ENCODE measurements at regions not wholly inside any gene's neighbourhood (a gene's known extent, or its start where the extent isn't known, plus 50 kb on each side); places are given as distances from the start of the nearest gene placed in this dataset.

- TF ChIP-seq, protein P1, sequence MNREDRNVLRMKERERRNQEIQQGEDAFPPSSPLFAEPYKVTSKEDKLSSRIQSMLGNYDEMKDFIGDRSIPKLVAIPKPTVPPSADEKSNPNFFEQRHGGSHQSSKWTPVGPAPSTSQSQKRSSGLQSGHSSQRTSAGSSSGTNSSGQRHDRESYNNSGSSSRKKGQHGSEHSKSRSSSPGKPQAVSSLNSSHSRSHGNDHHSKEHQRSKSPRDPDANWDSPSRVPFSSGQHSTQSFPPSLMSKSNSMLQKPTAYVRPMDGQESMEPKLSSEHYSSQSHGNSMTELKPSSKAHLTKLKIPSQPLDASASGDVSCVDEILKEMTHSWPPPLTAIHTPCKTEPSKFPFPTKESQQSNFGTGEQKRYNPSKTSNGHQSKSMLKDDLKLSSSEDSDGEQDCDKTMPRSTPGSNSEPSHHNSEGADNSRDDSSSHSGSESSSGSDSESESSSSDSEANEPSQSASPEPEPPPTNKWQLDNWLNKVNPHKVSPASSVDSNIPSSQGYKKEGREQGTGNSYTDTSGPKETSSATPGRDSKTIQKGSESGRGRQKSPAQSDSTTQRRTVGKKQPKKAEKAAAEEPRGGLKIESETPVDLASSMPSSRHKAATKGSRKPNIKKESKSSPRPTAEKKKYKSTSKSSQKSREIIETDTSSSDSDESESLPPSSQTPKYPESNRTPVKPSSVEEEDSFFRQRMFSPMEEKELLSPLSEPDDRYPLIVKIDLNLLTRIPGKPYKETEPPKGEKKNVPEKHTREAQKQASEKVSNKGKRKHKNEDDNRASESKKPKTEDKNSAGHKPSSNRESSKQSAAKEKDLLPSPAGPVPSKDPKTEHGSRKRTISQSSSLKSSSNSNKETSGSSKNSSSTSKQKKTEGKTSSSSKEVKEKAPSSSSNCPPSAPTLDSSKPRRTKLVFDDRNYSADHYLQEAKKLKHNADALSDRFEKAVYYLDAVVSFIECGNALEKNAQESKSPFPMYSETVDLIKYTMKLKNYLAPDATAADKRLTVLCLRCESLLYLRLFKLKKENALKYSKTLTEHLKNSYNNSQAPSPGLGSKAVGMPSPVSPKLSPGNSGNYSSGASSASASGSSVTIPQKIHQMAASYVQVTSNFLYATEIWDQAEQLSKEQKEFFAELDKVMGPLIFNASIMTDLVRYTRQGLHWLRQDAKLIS (CRISPR knock-in tag; IDR thresholded peaks at IDR 0.05; ENCODE audit: borderline replicate concordance) = no peak
Observed at GRCh38 chr12:62130402-62130801, 129.8 kb upstream of the USP15 start (continued).

DNA sequence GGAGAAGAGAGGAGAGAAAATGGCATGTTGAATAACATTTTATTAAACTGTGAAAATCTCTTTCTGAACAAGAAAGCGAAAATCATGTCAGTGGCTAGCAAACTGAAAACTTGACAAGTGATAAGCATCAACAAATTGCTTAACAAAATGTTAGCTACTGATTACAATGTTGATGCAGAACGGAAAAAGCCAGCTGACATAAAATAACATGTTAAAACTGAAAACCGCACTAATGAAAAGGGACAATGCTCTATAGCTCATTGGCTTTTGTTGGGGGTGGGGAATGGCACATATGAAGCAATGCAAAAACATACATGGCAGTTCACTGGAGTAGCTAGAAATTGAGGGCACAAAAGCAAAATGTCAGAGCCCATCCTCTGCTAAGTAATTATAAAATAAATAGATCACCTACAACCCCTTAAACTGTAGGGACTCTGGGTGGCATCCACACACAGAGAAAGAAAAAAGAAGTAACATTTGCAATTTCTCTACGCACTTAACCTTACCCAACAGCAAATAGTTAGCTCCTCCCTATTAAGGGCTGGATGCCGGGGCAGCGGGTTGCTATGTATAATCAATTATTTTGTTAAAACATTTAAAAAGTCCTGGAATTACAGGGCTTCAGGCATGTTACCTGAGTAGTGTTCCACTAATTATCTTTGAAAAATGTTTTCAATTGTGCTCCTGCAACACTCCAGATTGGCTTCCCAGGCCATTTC is 129.2 kb upstream of the USP15 start:
- peaks cover 2% of the 10 kb centered on the region for H3K4me1 Mint-ChIP-seq
- TF ChIP-seq ESRRA (CRISPR knock-in tag; IDR thresholded peaks at IDR 0.05; ENCODE audit: borderline replicate concordance) (no peak), NR2C2 (CRISPR knock-in tag; IDR thresholded peaks at IDR 0.05) (no peak), SOX15 (CRISPR knock-in tag; IDR thresholded peaks at IDR 0.05) (no peak), ZBTB21 (CRISPR knock-in tag; IDR thresholded peaks at IDR 0.05; ENCODE audit: borderline replicate concordance) (no peak), ZNF138 (CRISPR knock-in tag; conservative IDR thresholded peaks at IDR 0.05) (no peak), MAX (CRISPR knock-in tag; IDR thresholded peaks at IDR 0.05) (no peak), ZNF232 (CRISPR knock-in tag; IDR thresholded peaks at IDR 0.05) (no peak), ZNF416 (CRISPR knock-in tag; IDR thresholded peaks at IDR 0.05) (no peak), ZNF425 (CRISPR knock-in tag; conservative IDR thresholded peaks at IDR 0.05) (no peak), ZNF263 (CRISPR knock-in tag; IDR thresholded peaks at IDR 0.05; ENCODE audit: low read depth) (no peak), JAZF1 (CRISPR knock-in tag; IDR thresholded peaks at IDR 0.05) (no peak), EMX1 (CRISPR knock-in tag; IDR thresholded peaks at IDR 0.05) (no peak), FOXP4 (CRISPR knock-in tag; IDR thresholded peaks at IDR 0.05) (no peak), ZNF121 (CRISPR knock-in tag; IDR thresholded peaks at IDR 0.05) (no peak), TEAD1 (CRISPR knock-in tag; IDR thresholded peaks at IDR 0.05) (no peak), ZNF671 (CRISPR knock-in tag; IDR thresholded peaks at IDR 0.05) (no peak), ZNF512 (CRISPR knock-in tag; IDR thresholded peaks at IDR 0.05; ENCODE audit: borderline replicate concordance) (no peak)
- TF ChIP-seq, protein P2, sequence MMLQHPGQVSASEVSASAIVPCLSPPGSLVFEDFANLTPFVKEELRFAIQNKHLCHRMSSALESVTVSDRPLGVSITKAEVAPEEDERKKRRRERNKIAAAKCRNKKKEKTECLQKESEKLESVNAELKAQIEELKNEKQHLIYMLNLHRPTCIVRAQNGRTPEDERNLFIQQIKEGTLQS (CRISPR knock-in tag; conservative IDR thresholded peaks at IDR 0.05) = no peak
- H3K36me3 Mint-ChIP-seq = no peaks in the 10 kb centered on the region
- no peak overlapping the region for H3K4me3 Mint-ChIP-seq
- DNase-seq (ENCODE audit: low spot score) (no peak), ATAC-seq (no peak)
- ChIA-PET CTCF (interaction anchor here (1.4 kb wide), 1 partner anchor 79 kb away, joined by 4 read pairs; no protein-coding TSS in a partner anchor), POLR2A (no interaction called here)
- H3K27me3 Mint-ChIP-seq (ENCODE audit: low read depth) = no peaks in the 10 kb centered on the region
- H3K27ac Mint-ChIP-seq = no peak overlapping the region
- H3K9me3 Mint-ChIP-seq = no peaks in the 10 kb centered on the region
